SK-N-SH (cell line): ENCODE measurements at regions not wholly inside any gene's neighbourhood (a gene's known extent, or its start where the extent isn't known, plus 50 kb on each side); places are given as distances from the start of the nearest gene placed in this dataset.

ENCODE experiments used
- CTCF ChIA-PET: fragments of 300-600, 350-600 bp; formaldehyde crosslinking; extraction: SDS; loops from one replicate; lab custom pipeline; 2021; lab: Yijun Ruan, JAX
- POLR2A ChIA-PET: fragments of 350-600 bp; sonication (Branson Sonifier 250); formaldehyde crosslinking; extraction: SDS; loops from one replicate; lab custom pipeline; 2020; ENCODE audit warnings: antibody characterized with exemption, inconsistent platforms; lab: Yijun Ruan, JAX
- DNase-seq: peaks from one replicate; pipeline ENCODE4 v3.0.0; 2012
- H2AFZ ChIP-seq: fragments of 200-600 bp; sonication (generic); 2 replicates; pipeline ENCODE4 v1.8.1; 2016; ENCODE audit warnings: antibody characterized with exemption, mild to moderate bottlenecking, low read depth
- H3F3A ChIP-seq: fragments of 200-600 bp; sonication (generic); replicated peaks from 2 replicates; pipeline ENCODE3; 2016; ENCODE audit warnings: antibody characterized with exemption, mild to moderate bottlenecking; ENCODE audit not compliant: insufficient read depth
- H3K27ac ChIP-seq, 2 experiments: fragments of 200-500 bp in 1 of 2; fragments of 200-600 bp in 1 of 2; sonication (Bioruptor generic) in 1 of 2; sonication (generic), shearing (Covaris generic) in 1 of 2; 2 replicates each; pipeline versions ENCODE4 v1.5.1 to v1.6.1; 2014 to 2016; ENCODE audit warnings: low read depth in 2 of 2, inconsistent platforms in 1 of 2, low read length in 1 of 2, mild to moderate bottlenecking in 1 of 2, mixed read lengths in 1 of 2
- H3K27me3 ChIP-seq: fragments of 200-600 bp; sonication (generic), shearing (Covaris generic); 2 replicates; pipeline ENCODE4 v1.6.1; 2016; ENCODE audit warnings: mixed run types; ENCODE audit not compliant: insufficient read depth
- H3K36me3 ChIP-seq, 2 experiments: fragments of 200-500 bp in 1 of 2; fragments of 200-600 bp in 1 of 2; sonication (Bioruptor generic) in 1 of 2; sonication (generic) in 1 of 2; replicated peaks in 1 of 2; 2 replicates each; pipeline versions ENCODE3 to v1.5.1; 2014 to 2016; ENCODE audit warnings: low read length in 1 of 2, mild to moderate bottlenecking in 1 of 2; ENCODE audit not compliant: insufficient read depth in 2 of 2, control insufficient read depth in 1 of 2
- H3K4me1 ChIP-seq, 2 experiments: fragments of 200-500 bp in 1 of 2; fragments of 200-600 bp in 1 of 2; sonication (Bioruptor generic) in 1 of 2; sonication (generic), shearing (Covaris generic) in 1 of 2; 2 replicates each; pipeline versions ENCODE4 v1.5.1 to v1.6.1; 2014 to 2016; ENCODE audit warnings: low read depth in 1 of 2, low read length in 1 of 2, mixed run types in 1 of 2; ENCODE audit not compliant: insufficient read depth in 2 of 2, control insufficient read depth in 1 of 2
- H3K4me2 ChIP-seq: fragments of 200-600 bp; sonication (generic), shearing (Covaris generic); 2 replicates; pipeline ENCODE4 v1.6.1; 2017; ENCODE audit warnings: mixed run types
- H3K4me3 ChIP-seq, 2 experiments: fragments of 200-500 bp in 1 of 2; fragments of 200-600 bp in 1 of 2; sonication (Bioruptor generic) in 1 of 2; sonication (generic), shearing (Covaris generic) in 1 of 2; 2 replicates each; pipeline versions ENCODE4 v1.5.1 to v1.8.1; 2014 to 2016; ENCODE audit warnings: low read depth in 2 of 2, inconsistent platforms in 1 of 2, low read length in 1 of 2, mild to moderate bottlenecking in 1 of 2, mixed read lengths in 1 of 2, moderate library complexity in 1 of 2
- H3K79me2 ChIP-seq: fragments of 200-600 bp; sonication (generic); 2 replicates; pipeline ENCODE4 v1.8.1; 2017; ENCODE audit warnings: mild to moderate bottlenecking; ENCODE audit not compliant: insufficient read depth
- H3K9ac ChIP-seq: fragments of 200-600 bp; sonication (generic); 2 replicates; pipeline ENCODE4 v1.6.1; 2017; ENCODE audit warnings: mixed run types
- H3K9me2 ChIP-seq: fragments of 200-600 bp; sonication (generic); 2 replicates; pipeline ENCODE4 v1.6.1; 2017; ENCODE audit warnings: mixed run types
- H3K9me3 ChIP-seq: fragments of 200-600 bp; sonication (generic); 2 replicates; pipeline ENCODE4 v1.6.1; 2017; ENCODE audit warnings: mixed run types, mild to moderate bottlenecking, moderate library complexity
- H4K20me1 ChIP-seq: fragments of 200-600 bp; sonication (generic); 2 replicates; pipeline ENCODE4 v1.6.1; 2017; ENCODE audit warnings: mild to moderate bottlenecking, mixed run types; ENCODE audit not compliant: insufficient read depth
- CHD2 ChIP-seq: fragments of 150-350 bp; IDR thresholded peaks from 2 replicates; pipeline ENCODE4 v1.6.1; 2018; ENCODE audit warnings: low read length; ENCODE audit not compliant: partially characterized antibody
- ELF1 ChIP-seq: IDR thresholded peaks from 2 replicates; pipeline ENCODE4 v1.4.0; 2012
- FOXM1 ChIP-seq: IDR thresholded peaks from 2 replicates; pipeline ENCODE4 v1.4.0; 2012; ENCODE audit warnings: low read depth, mild to moderate bottlenecking
- GABPA ChIP-seq: IDR thresholded peaks from 2 replicates; pipeline ENCODE4 v1.4.0; 2012; ENCODE audit warnings: low read depth, mild to moderate bottlenecking
- GATA2 ChIP-seq: sonication (generic); formaldehyde crosslinking; IDR thresholded peaks from 2 replicates; pipeline ENCODE4 v1.5.0; 2020; ENCODE audit warnings: mild to moderate bottlenecking, missing genetic modification reagents
- POLR2AphosphoS5 ChIP-seq: IDR thresholded peaks from 2 replicates; pipeline ENCODE4 v1.6.1; 2012; ENCODE audit warnings: low read depth, low read length
- RFX5 ChIP-seq: IDR thresholded peaks from 2 replicates; pipeline ENCODE4 v1.6.1; 2012; ENCODE audit warnings: mild to moderate bottlenecking, improper control_type of control experiment, low read length
- SIN3A ChIP-seq: IDR thresholded peaks from 2 replicates; pipeline ENCODE4 v1.6.1; 2012; ENCODE audit warnings: low read depth, mild to moderate bottlenecking, low read length, moderate library complexity, borderline replicate concordance
- SMC3 ChIP-seq: IDR thresholded peaks from 2 replicates; pipeline ENCODE4 v1.6.1; 2012; ENCODE audit warnings: low read depth, low read length, improper control_type of control experiment
- YY1 ChIP-seq: IDR thresholded peaks from 2 replicates; pipeline ENCODE4 v1.4.0; 2012; ENCODE audit warnings: low read depth, mild to moderate bottlenecking
- WGBS: methylation state at CpG from one replicate; pipeline ENCODE4 v1.1.6; 2017; ENCODE audit warnings: low lambda C conversion rate; 5-methylcytosine and 5-hydroxymethylcytosine counted together
- TF ChIP-seq, protein P1 (sequence below): fragments of 200-600 bp; sonication (generic); IDR thresholded peaks from 2 replicates; pipeline ENCODE4 v1.6.1; 2017; ENCODE audit warnings: antibody characterized with exemption, mild to moderate bottlenecking, moderate library complexity
- TF ChIP-seq, protein P2 (sequence below): IDR thresholded peaks from 2 replicates; pipeline ENCODE4 v1.6.1; 2012; ENCODE audit warnings: mild to moderate bottlenecking, low read depth, low read length, moderate library complexity
- TF ChIP-seq, protein P3 (sequence below): IDR thresholded peaks from 2 replicates; pipeline ENCODE4 v1.4.0; 2012; ENCODE audit warnings: low read depth
- TF ChIP-seq, protein P4 (sequence below): fragments of 150-350 bp; IDR thresholded peaks from 2 replicates; pipeline ENCODE4 v1.6.1; 2017; ENCODE audit warnings: antibody characterized with exemption, low read length, low read depth, borderline replicate concordance

DNA sequence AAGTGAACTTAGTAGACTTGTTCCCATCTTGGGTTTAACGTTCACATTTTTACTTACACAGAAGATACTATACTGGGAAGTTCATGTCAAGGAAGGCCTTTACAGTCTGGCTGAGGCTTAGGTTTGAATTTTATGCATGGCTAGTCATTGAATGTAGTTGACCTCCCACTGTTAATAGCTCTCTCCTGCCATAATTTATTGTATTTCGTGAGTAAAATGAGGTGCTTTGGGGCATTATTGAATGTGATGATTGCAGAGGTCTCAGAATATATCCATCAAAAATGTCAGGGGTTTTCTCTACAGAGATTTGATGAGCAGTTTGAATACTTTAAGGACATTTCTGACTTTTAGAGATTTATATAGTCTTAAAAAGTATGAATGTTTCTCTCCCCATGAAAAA lies 356.6 kb upstream of the GRM7 start:
- no peaks in the 10 kb centered on the region; the same call in 1 of the 2 replicates for H3K9me3 ChIP-seq
- DNase-seq = no peak
- H3K79me2 ChIP-seq = no peaks in the 10 kb centered on the region
- H4K20me1 ChIP-seq = no peaks in the 10 kb centered on the region
- TF ChIP-seq, protein P1, sequence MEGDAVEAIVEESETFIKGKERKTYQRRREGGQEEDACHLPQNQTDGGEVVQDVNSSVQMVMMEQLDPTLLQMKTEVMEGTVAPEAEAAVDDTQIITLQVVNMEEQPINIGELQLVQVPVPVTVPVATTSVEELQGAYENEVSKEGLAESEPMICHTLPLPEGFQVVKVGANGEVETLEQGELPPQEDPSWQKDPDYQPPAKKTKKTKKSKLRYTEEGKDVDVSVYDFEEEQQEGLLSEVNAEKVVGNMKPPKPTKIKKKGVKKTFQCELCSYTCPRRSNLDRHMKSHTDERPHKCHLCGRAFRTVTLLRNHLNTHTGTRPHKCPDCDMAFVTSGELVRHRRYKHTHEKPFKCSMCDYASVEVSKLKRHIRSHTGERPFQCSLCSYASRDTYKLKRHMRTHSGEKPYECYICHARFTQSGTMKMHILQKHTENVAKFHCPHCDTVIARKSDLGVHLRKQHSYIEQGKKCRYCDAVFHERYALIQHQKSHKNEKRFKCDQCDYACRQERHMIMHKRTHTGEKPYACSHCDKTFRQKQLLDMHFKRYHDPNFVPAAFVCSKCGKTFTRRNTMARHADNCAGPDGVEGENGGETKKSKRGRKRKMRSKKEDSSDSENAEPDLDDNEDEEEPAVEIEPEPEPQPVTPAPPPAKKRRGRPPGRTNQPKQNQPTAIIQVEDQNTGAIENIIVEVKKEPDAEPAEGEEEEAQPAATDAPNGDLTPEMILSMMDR = no peak
- H3K4me1 ChIP-seq = no peaks in the 10 kb centered on the region
- H3K9me2 ChIP-seq = no peaks in the 10 kb centered on the region
- ChIA-PET CTCF (no interaction called here), POLR2A (no interaction called here)
- H3F3A ChIP-seq = no peaks in the 10 kb centered on the region
- H3K27me3 ChIP-seq = no peaks in the 10 kb centered on the region
- H3K4me2 ChIP-seq = no peak overlapping the region
- H3K27ac ChIP-seq = no peak overlapping the region
- no peak overlapping the region for H3K4me3 ChIP-seq
- no peak overlapping the region for H2AFZ ChIP-seq
- no peaks in the 10 kb centered on the region for H3K36me3 ChIP-seq
- WGBS = 9% methylated on average over 2 of the region's 2 CpGs
- no peak overlapping the region for H3K9ac ChIP-seq

DNA sequence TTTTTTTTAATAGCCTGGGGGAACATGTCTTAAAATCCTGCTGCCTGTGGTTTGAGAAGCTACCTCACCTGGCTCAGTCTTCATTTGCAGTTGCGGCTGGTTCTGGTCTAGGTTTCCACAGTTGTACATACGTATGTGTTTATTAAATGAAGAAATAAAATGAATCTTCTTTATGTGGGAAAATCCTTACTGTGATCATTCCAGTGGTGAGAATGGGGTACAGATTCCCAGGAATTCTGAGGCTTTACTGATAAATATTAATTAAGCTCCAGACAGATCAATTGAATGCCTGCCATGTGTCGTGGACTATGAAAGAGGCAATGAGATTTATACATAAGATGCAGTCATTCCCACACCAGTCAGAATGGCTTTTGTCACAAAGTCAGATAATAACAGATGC lies 356.1 kb upstream of the GRM7 start:
- Histone ChIP-seq H3K4me1 (no peaks in the 10 kb centered on the region), H3K9ac (no peak overlapping the region), H3K9me3 (no peaks in the 10 kb centered on the region; the same call in 1 of the 2 replicates), H3K9me2 (no peaks in the 10 kb centered on the region), H3K79me2 (no peaks in the 10 kb centered on the region)
- no peak for DNase-seq
- CTCF ChIA-PET = no interaction called here
- POLR2A ChIA-PET = no interaction called here
- TF ChIP-seq YY1 (no peak), CHD2 (no peak), ELF1 (no peak), RFX5 (no peak), FOXM1 (no peak), SMC3 (no peak), GATA2 (CRISPR knock-in tag) (no peak), GABPA (no peak), POLR2AphosphoS5 (no peak), SIN3A (no peak)
- TF ChIP-seq, protein P2, sequence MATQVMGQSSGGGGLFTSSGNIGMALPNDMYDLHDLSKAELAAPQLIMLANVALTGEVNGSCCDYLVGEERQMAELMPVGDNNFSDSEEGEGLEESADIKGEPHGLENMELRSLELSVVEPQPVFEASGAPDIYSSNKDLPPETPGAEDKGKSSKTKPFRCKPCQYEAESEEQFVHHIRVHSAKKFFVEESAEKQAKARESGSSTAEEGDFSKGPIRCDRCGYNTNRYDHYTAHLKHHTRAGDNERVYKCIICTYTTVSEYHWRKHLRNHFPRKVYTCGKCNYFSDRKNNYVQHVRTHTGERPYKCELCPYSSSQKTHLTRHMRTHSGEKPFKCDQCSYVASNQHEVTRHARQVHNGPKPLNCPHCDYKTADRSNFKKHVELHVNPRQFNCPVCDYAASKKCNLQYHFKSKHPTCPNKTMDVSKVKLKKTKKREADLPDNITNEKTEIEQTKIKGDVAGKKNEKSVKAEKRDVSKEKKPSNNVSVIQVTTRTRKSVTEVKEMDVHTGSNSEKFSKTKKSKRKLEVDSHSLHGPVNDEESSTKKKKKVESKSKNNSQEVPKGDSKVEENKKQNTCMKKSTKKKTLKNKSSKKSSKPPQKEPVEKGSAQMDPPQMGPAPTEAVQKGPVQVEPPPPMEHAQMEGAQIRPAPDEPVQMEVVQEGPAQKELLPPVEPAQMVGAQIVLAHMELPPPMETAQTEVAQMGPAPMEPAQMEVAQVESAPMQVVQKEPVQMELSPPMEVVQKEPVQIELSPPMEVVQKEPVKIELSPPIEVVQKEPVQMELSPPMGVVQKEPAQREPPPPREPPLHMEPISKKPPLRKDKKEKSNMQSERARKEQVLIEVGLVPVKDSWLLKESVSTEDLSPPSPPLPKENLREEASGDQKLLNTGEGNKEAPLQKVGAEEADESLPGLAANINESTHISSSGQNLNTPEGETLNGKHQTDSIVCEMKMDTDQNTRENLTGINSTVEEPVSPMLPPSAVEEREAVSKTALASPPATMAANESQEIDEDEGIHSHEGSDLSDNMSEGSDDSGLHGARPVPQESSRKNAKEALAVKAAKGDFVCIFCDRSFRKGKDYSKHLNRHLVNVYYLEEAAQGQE = no peak
- TF ChIP-seq, protein P3, sequence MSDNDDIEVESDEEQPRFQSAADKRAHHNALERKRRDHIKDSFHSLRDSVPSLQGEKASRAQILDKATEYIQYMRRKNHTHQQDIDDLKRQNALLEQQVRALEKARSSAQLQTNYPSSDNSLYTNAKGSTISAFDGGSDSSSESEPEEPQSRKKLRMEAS = no peak
- TF ChIP-seq, protein P4, sequence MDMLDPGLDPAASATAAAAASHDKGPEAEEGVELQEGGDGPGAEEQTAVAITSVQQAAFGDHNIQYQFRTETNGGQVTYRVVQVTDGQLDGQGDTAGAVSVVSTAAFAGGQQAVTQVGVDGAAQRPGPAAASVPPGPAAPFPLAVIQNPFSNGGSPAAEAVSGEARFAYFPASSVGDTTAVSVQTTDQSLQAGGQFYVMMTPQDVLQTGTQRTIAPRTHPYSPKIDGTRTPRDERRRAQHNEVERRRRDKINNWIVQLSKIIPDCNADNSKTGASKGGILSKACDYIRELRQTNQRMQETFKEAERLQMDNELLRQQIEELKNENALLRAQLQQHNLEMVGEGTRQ = no peak
- TF ChIP-seq, all 33 proteins: peak for 0
- Histone ChIP-seq H3K36me3 (no peaks in the 10 kb centered on the region), H3K27me3 (no peaks in the 10 kb centered on the region), H3K27ac (no peak overlapping the region), H3K4me3 (no peak overlapping the region), H4K20me1 (no peaks in the 10 kb centered on the region), H3F3A (no peaks in the 10 kb centered on the region), H3K4me2 (no peak overlapping the region), H2AFZ (no peak overlapping the region)
- WGBS = 40% methylated on average over 3 of the region's 3 CpGs
